ENCODE measurements at regions not wholly inside any gene's neighbourhood (a gene's known extent, or its start where the extent isn't known, plus 50 kb on each side); places are given as distances from the start of the nearest gene placed in this dataset.

- intact Hi-C loops (cut with DNase I, micrococcal nuclease) = no loop called here
- H3K36me3 ChIP-seq (ENCODE audit: low read depth) = no peaks in the 10 kb centered on the region
- no peaks in the 10 kb centered on the region for H3K4me1 ChIP-seq (ENCODE audit: low read depth)
- ATAC-seq (no peak), DNase-seq (no peak)
- H3K9me3 ChIP-seq = no peaks in the 10 kb centered on the region
- TF ChIP-seq CTCF (IDR thresholded peaks at IDR 0.05) = no peak
- no peak overlapping the region for H3K4me3 ChIP-seq
These were observed 73.3 kb upstream of the YPEL5 start for GRCh38 chr2:30073523-30073922.

GRCh38 chr2:30074023-30074422 lies 72.8 kb upstream of the YPEL5 start:
- H3K36me3 ChIP-seq (ENCODE audit: low read depth) = no peaks in the 10 kb centered on the region
- TF ChIP-seq CTCF (IDR thresholded peaks at IDR 0.05) = no peak
- ATAC-seq (no peak), DNase-seq (no peak)
- H3K9me3 ChIP-seq = no peaks in the 10 kb centered on the region
- H3K4me3 ChIP-seq = no peak overlapping the region
- intact Hi-C loops (cut with DNase I, micrococcal nuclease) = no loop called here
- H3K4me1 ChIP-seq (ENCODE audit: low read depth) = no peaks in the 10 kb centered on the region

DNA sequence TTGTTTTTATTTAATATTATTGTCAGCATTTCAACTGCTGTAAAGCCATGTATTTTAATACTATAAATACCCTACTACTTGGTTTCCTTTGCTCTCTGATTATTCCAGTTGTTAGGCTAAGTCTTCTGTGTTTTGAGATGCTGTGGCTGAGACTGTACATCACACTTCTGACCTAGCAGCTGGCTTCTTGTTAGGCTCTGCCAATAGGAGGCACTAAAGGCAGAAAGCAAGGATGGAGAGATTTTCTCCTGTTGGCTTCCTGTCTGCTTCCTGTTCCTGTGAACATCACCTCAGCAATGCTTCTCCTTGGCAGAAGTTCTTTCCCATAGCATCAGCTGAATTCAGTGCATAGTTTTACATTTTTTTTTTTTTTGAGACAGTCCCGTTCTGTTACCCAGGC lies 68.3 kb upstream of the YPEL5 start:
- Histone ChIP-seq H3K4me1 (ENCODE audit: low read depth) (no peaks in the 10 kb centered on the region), H3K4me3 (no peak overlapping the region), H3K9me3 (no peaks in the 10 kb centered on the region), H3K36me3 (ENCODE audit: low read depth) (no peaks in the 10 kb centered on the region)
- DNase-seq = no peak
- ATAC-seq = no peak
- intact Hi-C loops (cut with DNase I, micrococcal nuclease) = no loop called here
- no peak for TF ChIP-seq CTCF (IDR thresholded peaks at IDR 0.05)

- TF ChIP-seq CTCF (IDR thresholded peaks at IDR 0.05) = no peak
- H3K4me1 ChIP-seq (ENCODE audit: low read depth) = no peaks in the 10 kb centered on the region
- no peaks in the 10 kb centered on the region for H3K9me3 ChIP-seq
- H3K4me3 ChIP-seq = no peak overlapping the region
- intact Hi-C loops (cut with DNase I, micrococcal nuclease) = no loop called here
- no peak for ATAC-seq
- H3K36me3 ChIP-seq (ENCODE audit: low read depth) = no peaks in the 10 kb centered on the region
- DNase-seq = no peak
These were observed 61.9 kb upstream of the YPEL5 start for GRCh38 chr2:30084915-30085314.

- intact Hi-C loops (cut with DNase I, micrococcal nuclease) = no loop called here
- Histone ChIP-seq H3K36me3 (ENCODE audit: low read depth) (no peaks in the 10 kb centered on the region), H3K4me3 (no peak overlapping the region), H3K4me1 (ENCODE audit: low read depth) (no peaks in the 10 kb centered on the region), H3K9me3 (no peaks in the 10 kb centered on the region)
- no peak for TF ChIP-seq CTCF (IDR thresholded peaks at IDR 0.05)
- no peak for DNase-seq
- ATAC-seq = no peak
These were observed 57.6 kb upstream of the YPEL5 start for GRCh38 chr2:30089171-30089570.

DNA sequence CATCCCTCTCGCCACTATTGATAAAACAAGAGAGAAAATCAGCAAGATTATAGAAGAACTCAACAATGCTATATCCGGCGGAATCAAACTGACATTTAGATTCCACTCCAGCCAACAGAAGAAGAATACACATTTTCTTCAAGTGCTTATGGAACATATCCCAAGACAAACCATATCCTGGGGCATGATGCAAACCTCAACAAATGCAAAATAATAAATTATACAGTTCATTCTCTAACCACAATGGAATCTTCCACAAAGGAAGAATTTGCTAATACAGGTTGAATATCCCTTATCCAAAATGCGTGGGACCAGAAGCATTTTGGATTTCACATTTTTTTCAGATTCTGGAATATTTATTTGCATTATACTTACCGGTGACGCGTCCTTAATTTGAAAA lies 51.4 kb upstream of the YPEL5 start:
- intact Hi-C loops (cut with DNase I, micrococcal nuclease) = no loop called here
- H3K36me3 ChIP-seq (ENCODE audit: low read depth) = no peaks in the 10 kb centered on the region
- no peaks in the 10 kb centered on the region for H3K4me1 ChIP-seq (ENCODE audit: low read depth)
- H3K9me3 ChIP-seq = no peaks in the 10 kb centered on the region
- TF ChIP-seq CTCF (IDR thresholded peaks at IDR 0.05) = no peak
- DNase-seq (no peak), ATAC-seq (no peak)
- H3K4me3 ChIP-seq = no peak overlapping the region

Measured in mucosa of descending colon (tissue), 3 donors.